ENCODE measurements at regions not wholly inside any gene's neighbourhood (a gene's known extent, or its start where the extent isn't known, plus 50 kb on each side); places are given as distances from the start of the nearest gene placed in this dataset.

DNA sequence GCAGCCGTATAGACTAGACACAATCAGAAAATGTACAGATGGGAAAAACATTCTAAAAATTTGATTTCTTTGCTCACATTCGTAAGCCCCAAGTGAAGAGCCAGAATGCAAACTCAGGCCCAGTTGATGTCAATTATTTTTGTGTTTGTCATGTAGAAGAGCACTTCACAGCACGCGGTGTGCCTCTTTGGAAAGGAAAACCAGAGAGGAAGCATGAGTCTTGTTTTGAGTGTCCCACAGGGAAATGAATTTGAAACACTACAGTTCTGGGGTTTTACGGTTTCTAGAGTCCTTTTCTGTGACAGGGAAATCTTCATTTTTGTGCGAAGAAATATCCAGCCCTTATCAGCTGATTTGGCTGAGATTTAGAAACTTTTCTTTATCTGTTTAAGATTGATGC lies 554.6 kb upstream of the BOD1L1 start:
- DNase-seq, result no peak

- DNase-seq, result peak; percentile 50
These were observed 556.7 kb upstream of the BOD1L1 start for GRCh38 chr4:14184265-14184664.

- no peak for DNase-seq
These were observed 557.2 kb upstream of the BOD1L1 start for GRCh38 chr4:14184767-14185166.

- DNase-seq, result no peak
These were observed 560.7 kb upstream of the BOD1L1 start for GRCh38 chr4:14188214-14188613.

GRCh38 chr4:14193601-14194000 lies 566.1 kb upstream of the BOD1L1 start:
- DNase-seq, result no peak

DNA sequence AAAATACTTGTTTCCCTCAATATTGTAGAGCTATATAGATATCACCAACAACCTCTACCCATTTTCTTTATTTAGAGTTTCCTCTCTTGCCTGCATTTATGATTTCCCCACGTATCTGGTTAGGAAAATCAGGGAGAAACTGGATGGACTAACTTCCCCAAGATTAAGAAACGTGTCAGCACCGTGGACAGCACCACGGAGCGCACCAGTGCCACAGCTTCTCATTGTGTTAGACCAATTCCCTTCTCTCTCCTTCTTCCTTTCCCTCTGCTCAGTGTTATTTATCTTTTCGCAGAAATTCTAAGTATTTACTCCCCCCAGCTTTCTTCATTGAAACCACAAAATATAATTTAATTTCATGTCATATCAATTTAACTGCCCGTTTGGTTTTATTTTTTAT lies 568.6 kb upstream of the BOD1L1 start:
- peak; percentile 48 for DNase-seq

- no peak for DNase-seq
These were observed 587.7 kb upstream of the BOD1L1 start for GRCh38 chr4:14215116-14215770.

DNA sequence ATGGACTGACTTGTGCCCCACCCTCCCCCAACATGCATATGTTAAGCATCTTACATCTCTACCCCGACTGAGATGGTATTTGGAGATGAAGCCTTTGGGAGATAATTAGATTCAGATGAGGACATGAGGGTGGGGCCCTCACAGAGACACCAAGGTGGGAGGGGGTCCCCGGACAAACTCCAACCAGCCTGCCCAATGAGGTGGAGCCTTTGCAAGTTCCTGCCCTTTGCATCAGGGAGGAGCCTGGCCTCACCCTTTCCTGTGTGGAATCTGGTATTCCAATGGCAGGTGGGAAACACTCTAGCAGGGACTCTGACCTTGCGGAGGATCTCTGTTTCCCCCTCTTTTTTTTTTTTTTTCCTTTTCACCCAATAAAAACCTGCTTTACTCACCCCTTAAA lies 589.9 kb upstream of the BOD1L1 start:
- no peak for DNase-seq

- no peak for DNase-seq
These were observed 591.1 kb upstream of the BOD1L1 start for GRCh38 chr4:14218641-14219040.

DNA sequence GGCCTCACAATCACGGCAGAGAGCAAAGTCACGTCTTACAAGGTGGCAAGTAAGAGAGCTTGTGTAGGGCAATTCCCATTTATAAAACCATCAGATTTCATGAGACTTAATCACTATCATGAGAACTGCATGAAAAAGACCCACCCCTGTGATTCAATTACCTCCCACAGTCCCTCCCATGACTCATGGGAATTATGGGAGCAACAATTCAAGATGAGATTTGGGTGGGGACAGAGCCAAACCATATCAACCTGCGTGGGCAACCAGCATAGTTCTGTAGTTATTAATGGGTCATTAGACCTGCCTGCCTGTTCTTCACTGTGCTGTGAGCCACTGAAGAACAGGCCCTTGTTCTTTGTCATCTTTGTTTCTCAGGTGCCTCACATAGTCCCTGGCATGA lies 593.7 kb upstream of the BOD1L1 start:
- no peak for DNase-seq

- DNase-seq, result no peak
These were observed 595.0 kb upstream of the BOD1L1 start for GRCh38 chr4:14222377-14223029.

GRCh38 chr4:14223461-14223860 lies 595.9 kb upstream of the BOD1L1 start:
- DNase-seq, result no peak

DNA sequence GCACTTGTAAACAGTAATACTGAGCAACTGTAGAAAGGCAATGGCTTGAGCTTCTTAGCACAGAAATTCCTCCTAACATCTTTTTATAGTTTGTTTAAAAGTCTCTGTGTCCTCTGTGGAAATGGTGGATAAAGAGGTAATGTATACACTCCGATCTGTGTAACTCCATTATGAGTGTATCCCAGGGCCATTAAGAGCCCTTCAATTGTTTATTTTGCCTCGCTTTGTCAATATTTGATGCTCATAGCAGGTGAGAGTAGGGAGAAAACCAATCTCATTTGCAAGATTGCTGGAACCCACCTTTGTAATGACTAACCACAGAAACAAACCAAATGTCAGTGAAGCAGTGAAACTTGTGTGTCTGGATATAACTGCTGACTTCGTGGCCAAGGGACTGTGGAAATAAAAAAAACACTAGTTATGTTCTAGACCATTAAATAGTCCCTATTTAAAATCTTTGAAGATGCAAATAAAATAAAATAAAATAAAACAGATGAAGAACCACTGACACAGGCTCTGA lies 598.2 kb upstream of the BOD1L1 start:
- DNase-seq, result no peak

GRCh38 chr4:14233126-14233525 lies 605.6 kb upstream of the BOD1L1 start:
- DNase-seq, result no peak

DNA sequence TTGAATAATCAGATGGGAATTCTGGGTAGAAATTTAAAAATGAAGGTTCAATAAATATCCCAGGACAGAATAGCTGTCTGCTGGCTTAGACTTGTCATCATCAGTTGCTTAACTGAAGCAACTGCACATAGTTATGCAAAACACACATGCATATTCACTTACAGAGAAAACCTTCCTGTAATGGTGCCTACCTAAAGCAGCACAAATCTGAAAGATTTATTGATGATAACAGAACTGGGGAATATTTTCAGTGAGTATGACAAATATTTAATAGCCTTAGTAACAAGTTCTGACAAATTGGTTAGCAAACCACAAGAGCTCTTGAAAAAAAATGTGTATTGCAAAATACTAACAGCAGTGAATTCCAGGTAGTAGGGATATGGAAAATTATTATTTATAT lies 606.8 kb upstream of the BOD1L1 start:
- DNase-seq, result peak; percentile 8

- no peak for DNase-seq
These were observed 608.8 kb upstream of the BOD1L1 start for GRCh38 chr4:14236359-14236758.

GRCh38 chr4:14237911-14238310 lies 610.4 kb upstream of the BOD1L1 start:
- DNase-seq, result no peak

DNA sequence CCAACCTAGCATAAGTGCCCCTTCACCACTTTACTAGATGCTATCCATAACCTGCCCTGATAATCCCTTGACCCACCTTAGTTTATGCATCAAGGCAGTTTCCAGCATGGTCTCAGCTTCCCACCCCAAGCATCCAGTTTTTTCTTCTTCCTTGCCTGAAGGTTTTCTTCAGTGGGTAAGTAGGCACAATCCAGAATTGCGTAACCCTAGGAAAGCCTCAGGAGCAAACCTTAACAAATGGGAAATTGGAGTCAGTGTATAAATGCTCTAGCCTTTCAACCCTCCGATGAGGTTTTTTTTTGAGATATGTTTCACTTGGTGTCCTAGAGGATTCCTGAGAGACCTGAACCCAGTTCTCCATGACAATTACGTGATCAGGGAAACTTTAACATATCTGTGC lies 614.0 kb upstream of the BOD1L1 start:
- DNase-seq, result no peak

DNA sequence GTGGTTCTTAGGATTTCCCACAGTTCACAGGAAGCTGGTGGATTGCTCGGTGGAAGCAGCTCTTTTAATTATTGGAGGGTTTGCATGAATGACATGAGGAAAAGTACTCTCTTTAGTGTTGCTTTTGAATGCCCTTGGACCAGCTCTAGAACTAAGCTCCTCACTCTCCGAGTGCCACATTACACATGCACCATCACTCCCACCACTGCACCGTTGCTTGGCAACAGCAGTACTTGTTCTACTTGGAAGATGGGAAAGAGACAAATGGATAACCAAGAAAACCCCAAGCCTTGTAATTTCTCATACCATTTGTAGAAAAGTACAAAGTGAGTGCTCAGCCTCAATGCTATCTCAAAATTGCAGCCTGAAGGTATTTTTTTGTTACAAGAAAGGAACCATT lies 620.2 kb upstream of the BOD1L1 start:
- DNase-seq, result no peak

- no peak for DNase-seq
These were observed 621.7 kb upstream of the BOD1L1 start for GRCh38 chr4:14249226-14249625.

DNA sequence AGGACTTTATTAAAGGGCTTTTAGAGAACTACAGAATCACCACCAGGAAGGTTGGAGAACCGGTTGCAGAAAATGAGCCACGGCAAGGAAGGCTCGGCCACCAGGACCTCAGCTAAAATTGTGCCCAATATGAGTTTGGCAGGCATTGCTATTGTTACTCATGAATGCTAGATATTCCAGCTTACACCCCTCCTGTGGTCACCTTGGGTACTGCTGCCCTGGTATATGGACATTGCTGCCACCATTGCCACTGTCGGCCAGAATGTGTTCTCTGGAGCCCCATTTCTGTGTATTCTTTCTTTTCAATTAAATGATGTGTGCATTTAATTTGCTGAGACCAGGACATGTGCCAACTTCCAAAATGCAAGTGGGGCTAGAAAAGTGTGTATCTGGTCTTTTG lies 626.7 kb upstream of the BOD1L1 start:
- DNase-seq, result no peak

- no peak for DNase-seq
These were observed 627.4 kb upstream of the BOD1L1 start for GRCh38 chr4:14254926-14255325.

GRCh38 chr4:14257903-14258302 lies 630.4 kb upstream of the BOD1L1 start:
- DNase-seq, result no peak

DNA sequence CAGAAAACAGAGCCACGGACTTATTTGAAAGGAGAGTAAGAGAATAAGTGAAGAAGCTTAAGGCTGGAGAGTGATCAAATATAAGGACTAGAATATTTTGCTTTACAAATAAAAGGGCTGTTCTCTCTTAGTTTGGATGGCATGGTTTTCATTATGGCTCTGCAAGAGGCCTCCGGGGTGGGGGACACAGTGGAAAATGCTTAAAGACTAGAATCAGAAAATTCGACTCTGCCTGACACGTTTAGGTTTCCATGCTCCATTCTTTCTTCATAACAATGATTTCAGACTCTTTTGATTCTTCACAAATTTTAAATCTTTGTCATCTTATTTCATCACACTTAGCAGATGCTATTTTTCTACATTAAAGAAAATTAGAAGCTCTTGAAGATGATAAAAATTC lies 632.4 kb upstream of the BOD1L1 start:
- DNase-seq, result no peak

DNA sequence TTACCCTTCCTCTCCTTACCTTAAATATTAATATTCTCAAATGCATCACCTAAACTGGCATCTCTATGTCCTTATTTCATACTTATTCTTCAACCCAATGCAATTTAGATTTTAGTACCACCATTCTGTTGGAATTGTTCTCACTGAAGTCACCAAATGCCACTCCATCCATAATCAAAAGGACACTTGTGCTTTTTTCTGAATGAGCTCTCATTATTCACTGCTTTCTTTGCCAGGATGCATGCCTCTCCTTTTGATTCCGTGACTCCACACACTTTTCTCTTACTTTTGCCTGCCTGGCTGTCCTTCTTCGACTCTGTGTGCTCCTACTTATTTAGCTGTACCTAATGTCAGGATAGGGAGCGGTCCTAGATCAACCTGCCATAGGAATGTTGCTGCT lies 633.1 kb upstream of the BOD1L1 start:
- DNase-seq, result no peak
